OCI-LY1 (cell line): ENCODE measurements at regions not wholly inside any gene's neighbourhood (a gene's known extent, or its start where the extent isn't known, plus 50 kb on each side); places are given as distances from the start of the nearest gene placed in this dataset.
"Not testable (repeated sequence)": the region's sequence is repeated elsewhere in the genome, so short reads cannot be mapped to it uniquely, and the experiment has no call there.

Experiments
- EZH2 ChIP-seq: fragments of 200-600 bp; sonication (generic), shearing (Covaris generic); IDR thresholded peaks from 2 replicates; pipeline ENCODE4 v1.8.0; 2017; ENCODE audit warnings: borderline replicate concordance, mixed run types, mild to moderate bottlenecking, antibody characterized with exemption, low read length, moderate library complexity, mixed read lengths
- TF ChIP-seq, protein P1 (sequence below): fragments of 200-600 bp; sonication (generic), shearing (Covaris generic); IDR thresholded peaks from 2 replicates; pipeline ENCODE4 v1.5.1; 2017; ENCODE audit warnings: mild to moderate bottlenecking, antibody characterized with exemption, low read length, moderate library complexity, mixed read lengths

DNA sequence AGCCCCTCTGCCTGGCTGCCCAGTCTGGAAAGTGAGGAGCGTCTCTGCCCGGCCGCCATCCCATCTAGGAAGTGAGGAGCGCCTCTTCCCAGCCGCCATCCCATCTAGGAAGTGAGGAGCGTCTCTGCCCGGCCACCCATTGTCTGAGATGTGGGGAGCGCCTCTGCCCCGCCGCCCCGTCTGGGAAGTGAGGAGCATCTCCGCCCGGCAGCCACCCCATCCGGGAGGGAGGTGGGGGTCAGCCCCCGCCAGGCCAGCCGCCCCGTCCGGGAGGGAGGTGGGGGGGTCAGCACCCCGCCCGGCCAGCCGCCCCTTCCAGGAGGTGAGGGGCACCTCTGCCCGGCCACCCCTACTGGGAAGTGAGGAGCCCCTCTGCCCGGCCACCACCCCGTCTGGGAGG lies 175.1 kb upstream of the KYNU start:
- TF ChIP-seq, protein P1, sequence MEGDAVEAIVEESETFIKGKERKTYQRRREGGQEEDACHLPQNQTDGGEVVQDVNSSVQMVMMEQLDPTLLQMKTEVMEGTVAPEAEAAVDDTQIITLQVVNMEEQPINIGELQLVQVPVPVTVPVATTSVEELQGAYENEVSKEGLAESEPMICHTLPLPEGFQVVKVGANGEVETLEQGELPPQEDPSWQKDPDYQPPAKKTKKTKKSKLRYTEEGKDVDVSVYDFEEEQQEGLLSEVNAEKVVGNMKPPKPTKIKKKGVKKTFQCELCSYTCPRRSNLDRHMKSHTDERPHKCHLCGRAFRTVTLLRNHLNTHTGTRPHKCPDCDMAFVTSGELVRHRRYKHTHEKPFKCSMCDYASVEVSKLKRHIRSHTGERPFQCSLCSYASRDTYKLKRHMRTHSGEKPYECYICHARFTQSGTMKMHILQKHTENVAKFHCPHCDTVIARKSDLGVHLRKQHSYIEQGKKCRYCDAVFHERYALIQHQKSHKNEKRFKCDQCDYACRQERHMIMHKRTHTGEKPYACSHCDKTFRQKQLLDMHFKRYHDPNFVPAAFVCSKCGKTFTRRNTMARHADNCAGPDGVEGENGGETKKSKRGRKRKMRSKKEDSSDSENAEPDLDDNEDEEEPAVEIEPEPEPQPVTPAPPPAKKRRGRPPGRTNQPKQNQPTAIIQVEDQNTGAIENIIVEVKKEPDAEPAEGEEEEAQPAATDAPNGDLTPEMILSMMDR = not testable (repeated sequence)
- TF ChIP-seq EZH2 = not testable (repeated sequence)
